Aorta (tissue), 5 donors: ENCODE measurements at regions not wholly inside any gene's neighbourhood (a gene's known extent, or its start where the extent isn't known, plus 50 kb on each side); places are given as distances from the start of the nearest gene placed in this dataset.

Source experiments
- ATAC-seq: fragments of 200-7000 bp; cut with Tn5 transposase; one replicate; pipeline ENCODE4 v1.9.1; 2022; ENCODE audit warnings: moderate library complexity; ENCODE audit not compliant: low FRiP score
- DNase-seq, 2 donors: peaks; one replicate each; pipeline ENCODE4 v3.0.0-alpha.2; 2020
- H3K27ac ChIP-seq, 2 donors: one replicate each; pipeline ENCODE4 v1.5.1; 2013; ENCODE audit warnings: low read length in 2 of 2, mild to moderate bottlenecking in 2 of 2, moderate library complexity in 2 of 2, control low read depth in 1 of 2, inconsistent platforms in 1 of 2, low read depth in 1 of 2
- H3K27me3 ChIP-seq, 2 donors: one replicate each; pipeline ENCODE4 v1.6.1; 2013; ENCODE audit warnings: control low read depth in 1 of 2, low read length in 1 of 2, mild to moderate bottlenecking in 1 of 2, moderate library complexity in 1 of 2; ENCODE audit not compliant: insufficient read depth in 2 of 2, control insufficient read depth in 1 of 2
- H3K36me3 ChIP-seq, 2 donors: one replicate each; pipeline ENCODE4 v1.6.1; 2013; ENCODE audit warnings: control low read depth in 1 of 2, low read length in 1 of 2, mild to moderate bottlenecking in 1 of 2; ENCODE audit not compliant: insufficient read depth in 2 of 2, control insufficient read depth in 1 of 2
- H3K4me1 ChIP-seq, 2 donors: one replicate each; pipeline ENCODE4 v1.6.1; 2013; ENCODE audit warnings: low read length in 2 of 2, control low read depth in 1 of 2, mild to moderate bottlenecking in 1 of 2, moderate library complexity in 1 of 2; ENCODE audit not compliant: insufficient read depth in 2 of 2, control insufficient read depth in 1 of 2
- H3K4me3 ChIP-seq, 2 donors: one replicate each; pipeline ENCODE4 v1.5.1; 2013; ENCODE audit warnings: low read length in 2 of 2, control low read depth in 1 of 2, mild to moderate bottlenecking in 1 of 2
- H3K9me3 ChIP-seq: one replicate; pipeline ENCODE4 v1.6.1; 2013; ENCODE audit warnings: mild to moderate bottlenecking, low read length; ENCODE audit not compliant: control insufficient read depth
- WGBS, 2 donors: extraction: QIAGEN DNeasy Blood & Tissue Kit; methylation state at CpG; one replicate each; pipeline ENCODE4 v1.1.7; 2013; 5-methylcytosine and 5-hydroxymethylcytosine counted together
- intact Hi-C, 2 donors: fragments of 100-400 bp; cut with DNase I; formaldehyde crosslinking; loops; one replicate each; pipeline versions ENCODE4 v1.14.2 to v1.15.0; 2022
- donor health status: healthy with polysubstance abuse.
- donor health status: Bipolar disorder and iron deficiency.
- donor health status: DM: no; HTN: no; CAD: no.
- donor health status: DM: no; HTN: no; CAD: no.
- donor health status: DM: yes; HTN: yes; CAD: no.

DNA sequence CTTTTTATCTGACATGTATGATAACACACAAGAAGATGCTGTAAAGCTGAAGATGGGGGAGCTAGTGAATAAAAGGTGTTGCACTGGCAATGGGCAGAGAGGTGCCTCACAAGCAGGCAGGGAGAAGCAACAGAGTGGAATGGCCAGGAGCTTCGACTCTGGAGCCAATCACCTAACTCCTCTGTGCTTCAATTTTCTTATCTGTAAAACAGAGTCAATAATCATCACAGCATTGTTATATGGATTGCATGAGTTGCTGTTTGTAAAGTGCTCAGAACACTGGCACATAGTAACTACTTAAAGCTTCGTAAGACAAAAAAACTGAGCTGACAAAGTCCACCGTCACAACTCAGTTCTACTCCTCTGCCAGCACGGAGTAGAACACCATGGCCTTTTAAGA lies 254.2 kb upstream of the POM121L12 start:
- ATAC-seq (no peak), DNase-seq (no peak)
- no peaks in the 10 kb centered on the region for H3K9me3 ChIP-seq
- no peaks in the 10 kb centered on the region for H3K36me3 ChIP-seq
- WGBS, 2 donors, result 92% methylated on average over 4 of the region's 4 CpGs
- no peaks in the 10 kb centered on the region for H3K27me3 ChIP-seq
- H3K27ac ChIP-seq, result no peak overlapping the region
- intact Hi-C loops, result no loop called here
- H3K4me3 ChIP-seq, result no peak overlapping the region
- no peaks in the 10 kb centered on the region for H3K4me1 ChIP-seq

DNA sequence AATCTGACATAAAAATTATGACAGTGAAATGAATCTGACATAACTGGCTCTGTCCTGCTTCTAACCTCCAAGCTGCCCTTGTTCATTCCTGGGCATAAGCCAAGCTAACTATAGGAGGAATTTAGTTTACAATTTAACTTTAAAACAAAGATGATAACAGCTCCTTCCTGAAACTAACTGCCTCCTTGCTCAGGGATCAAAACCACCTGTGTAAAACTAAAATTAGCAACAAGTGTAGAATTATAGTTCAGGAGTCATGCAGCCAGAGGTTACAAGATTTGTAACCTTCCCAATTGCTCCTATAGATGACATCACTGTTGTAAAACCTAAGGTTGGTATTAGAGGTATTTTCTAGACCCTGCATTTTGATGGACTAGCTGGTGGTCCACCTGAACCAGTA lies 256.4 kb upstream of the POM121L12 start:
- H3K9me3 ChIP-seq, result no peaks in the 10 kb centered on the region
- H3K4me3 ChIP-seq, result no peak overlapping the region
- no peak for ATAC-seq

DNA sequence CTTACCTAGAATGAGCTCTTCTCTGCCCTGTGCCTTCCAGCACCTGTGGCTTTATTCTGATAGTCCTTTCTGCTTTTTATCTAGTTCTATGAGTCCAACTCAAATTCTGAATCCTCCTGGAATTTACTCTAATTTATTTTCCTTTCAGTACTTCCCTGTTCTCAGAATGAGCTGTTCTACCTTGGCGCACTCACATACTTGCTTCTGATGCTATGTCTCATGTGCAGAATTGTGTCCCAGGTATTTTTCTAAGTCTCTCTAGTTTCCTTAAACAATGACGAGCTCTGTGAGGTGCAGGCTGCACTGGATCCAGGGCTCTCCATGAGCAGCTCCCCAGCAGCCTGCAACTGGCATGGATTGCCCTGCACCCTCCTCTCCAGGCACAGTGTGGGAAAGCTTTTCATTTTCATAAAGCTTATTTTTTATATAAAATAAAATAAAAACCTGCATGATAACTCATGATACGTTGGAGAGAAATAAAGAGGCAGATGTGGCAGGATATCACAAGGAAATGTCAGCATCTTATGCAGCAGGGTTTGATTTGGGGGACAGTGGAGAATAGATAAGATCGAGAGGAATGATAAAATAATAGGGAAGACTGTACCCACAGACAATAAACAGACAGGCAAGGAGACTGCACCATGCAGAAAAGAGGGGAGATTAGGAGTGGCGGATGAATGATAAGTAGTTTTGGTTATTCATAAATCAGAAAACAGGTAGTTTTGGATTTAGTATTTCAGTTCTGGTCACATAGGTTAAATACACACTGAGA lies 258.2 kb upstream of the POM121L12 start:
- DNase-seq, result no peak

More for the DNA sequence above, 256.4 kb upstream of the POM121L12 start:
- no peak for DNase-seq
- H3K36me3 ChIP-seq, result no peaks in the 10 kb centered on the region
- no peaks in the 10 kb centered on the region for H3K27me3 ChIP-seq
- H3K4me1 ChIP-seq, result no peaks in the 10 kb centered on the region
- intact Hi-C loops, result no loop called here
- no peak overlapping the region for H3K27ac ChIP-seq

DNA sequence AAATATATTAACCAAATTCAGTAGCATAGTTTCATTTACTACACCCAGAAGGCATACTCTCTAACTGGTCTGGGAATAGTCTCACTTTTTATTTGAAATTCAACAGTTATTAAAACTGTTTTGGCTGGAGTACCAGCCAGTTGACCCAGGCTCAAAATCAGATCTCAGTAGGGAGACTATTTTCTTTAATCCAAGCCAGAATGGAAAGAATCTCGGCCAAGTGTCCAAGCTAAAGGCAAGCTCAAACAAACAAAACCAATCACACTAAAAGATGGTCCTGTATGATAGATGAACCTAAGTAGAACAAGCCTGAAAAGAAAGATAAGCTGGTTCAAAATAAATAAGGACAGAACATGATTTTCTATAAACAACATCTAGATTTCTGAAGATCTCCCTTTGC lies 259.6 kb upstream of the POM121L12 start:
- Histone ChIP-seq H3K27ac (no peak overlapping the region), H3K27me3 (no peaks in the 10 kb centered on the region), H3K4me1 (no peaks in the 10 kb centered on the region), H3K36me3 (no peaks in the 10 kb centered on the region), H3K4me3 (no peak overlapping the region), H3K9me3 (no peaks in the 10 kb centered on the region)
- WGBS, 2 donors, result 0 to 7% methylated on average over 1 of the region's 1 CpG
- DNase-seq (no peak), ATAC-seq (no peak)
- intact Hi-C loops, result no loop called here

More for the DNA sequence above, 258.2 kb upstream of the POM121L12 start:
- H3K9me3 ChIP-seq, result no peaks in the 10 kb centered on the region
- H3K36me3 ChIP-seq, result no peaks in the 10 kb centered on the region
- ATAC-seq, result no peak
- intact Hi-C loops, result no loop called here
- no peaks in the 10 kb centered on the region for H3K4me1 ChIP-seq
- H3K4me3 ChIP-seq, result no peak overlapping the region
- WGBS, 2 donors, result 86 to 89% methylated on average over 5 of the region's 5 CpGs
- H3K27me3 ChIP-seq, result no peaks in the 10 kb centered on the region
- H3K27ac ChIP-seq, result no peak overlapping the region

DNA sequence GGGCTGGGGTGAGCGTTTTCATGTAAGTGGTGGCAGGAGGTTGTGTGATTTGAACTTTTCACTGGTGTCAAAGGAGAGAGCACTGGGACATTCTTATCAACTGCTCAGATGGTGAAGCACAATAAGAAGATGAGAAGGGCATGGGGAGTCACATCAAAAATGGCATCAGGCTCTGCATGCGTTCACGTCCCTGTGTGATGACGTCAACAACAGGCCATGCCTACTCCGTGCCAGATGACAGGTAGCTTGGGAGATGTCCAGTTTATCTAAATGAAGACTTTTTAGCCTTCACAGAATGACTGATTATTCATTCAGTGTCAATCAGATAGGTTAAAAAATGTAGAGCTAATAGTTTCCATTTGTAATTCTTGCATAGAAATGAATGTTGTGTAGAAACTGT lies 264.3 kb upstream of the POM121L12 start:
- no peak for ATAC-seq
- intact Hi-C loops, result no loop called here
- H3K36me3 ChIP-seq, result no peaks in the 10 kb centered on the region

DNA sequence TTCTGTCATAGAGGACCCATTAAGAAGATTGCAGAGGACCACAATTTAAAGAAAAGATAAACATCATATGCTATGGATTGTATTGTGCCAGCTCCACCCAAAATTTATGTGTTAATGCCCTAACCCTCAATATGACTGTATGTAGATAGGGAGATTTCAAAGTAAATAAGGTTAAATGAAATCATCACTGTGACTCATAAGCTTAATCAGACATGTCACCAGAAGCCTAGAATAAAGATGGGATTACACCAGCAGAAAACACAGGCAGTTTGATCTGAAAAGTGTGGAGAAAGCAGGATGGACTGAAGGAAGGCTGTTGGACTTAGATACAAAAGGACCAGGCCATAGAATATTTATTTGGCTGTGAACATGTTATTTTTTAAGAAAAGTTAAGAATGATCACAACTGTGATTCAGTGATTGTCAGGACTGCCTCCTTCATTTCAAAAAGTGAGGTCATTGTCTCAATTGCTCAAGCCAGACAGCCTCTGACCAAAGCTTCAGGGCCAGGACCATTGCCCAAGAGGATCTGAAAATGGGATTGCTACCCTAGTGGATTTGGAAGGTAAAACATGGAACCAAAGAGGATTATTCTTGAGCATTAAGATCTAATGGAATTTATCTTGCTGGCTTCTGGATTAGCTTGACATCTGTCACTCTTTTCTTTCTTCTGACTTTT lies 270.8 kb upstream of the POM121L12 start:
- H3K9me3 ChIP-seq, result no peaks in the 10 kb centered on the region
- H3K4me1 ChIP-seq, result no peaks in the 10 kb centered on the region
- intact Hi-C loops, result no loop called here
- H3K27me3 ChIP-seq, result no peaks in the 10 kb centered on the region
- ATAC-seq (no peak), DNase-seq (no peak)
- no peaks in the 10 kb centered on the region for H3K36me3 ChIP-seq
- H3K27ac ChIP-seq, result no peak overlapping the region
- no peak overlapping the region for H3K4me3 ChIP-seq

More for the DNA sequence above, 264.3 kb upstream of the POM121L12 start:
- Histone ChIP-seq H3K27ac (no peak overlapping the region), H3K27me3 (no peaks in the 10 kb centered on the region), H3K4me1 (no peaks in the 10 kb centered on the region), H3K4me3 (no peak overlapping the region), H3K9me3 (no peaks in the 10 kb centered on the region)
- DNase-seq, result no peak
- 84 to 92% methylated on average over 5 of the region's 5 CpGs for WGBS, 2 donors

DNA sequence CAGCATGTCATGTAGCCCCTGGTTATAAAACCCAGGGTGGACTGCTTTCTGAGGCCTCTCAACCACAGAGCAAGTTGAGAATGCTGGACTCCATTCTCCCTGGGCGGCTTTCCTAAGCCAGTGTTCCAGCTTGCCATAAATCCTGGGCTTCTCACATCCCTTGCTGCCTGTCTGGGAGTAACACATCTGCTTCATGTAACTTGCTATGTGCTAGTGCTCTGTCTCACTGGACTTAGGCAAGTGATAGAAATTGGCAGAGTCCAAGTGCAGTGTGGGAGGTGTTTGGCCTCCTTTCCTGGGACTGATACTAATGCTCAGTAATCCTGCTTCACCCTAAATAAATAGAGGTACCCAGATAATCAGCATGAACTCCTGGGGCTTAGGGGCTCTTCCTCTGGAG lies 277.1 kb upstream of the POM121L12 start:
- Histone ChIP-seq H3K27me3 (no peaks in the 10 kb centered on the region), H3K27ac (no peak overlapping the region), H3K36me3 (no peaks in the 10 kb centered on the region), H3K4me1 (no peaks in the 10 kb centered on the region), H3K4me3 (no peak overlapping the region), H3K9me3 (no peaks in the 10 kb centered on the region)
- WGBS, 2 donors, result 65 to 72% methylated on average over 1 of the region's 1 CpG
- DNase-seq (no peak), ATAC-seq (peak; percentile 48)
- intact Hi-C loops, result no loop called here

DNA sequence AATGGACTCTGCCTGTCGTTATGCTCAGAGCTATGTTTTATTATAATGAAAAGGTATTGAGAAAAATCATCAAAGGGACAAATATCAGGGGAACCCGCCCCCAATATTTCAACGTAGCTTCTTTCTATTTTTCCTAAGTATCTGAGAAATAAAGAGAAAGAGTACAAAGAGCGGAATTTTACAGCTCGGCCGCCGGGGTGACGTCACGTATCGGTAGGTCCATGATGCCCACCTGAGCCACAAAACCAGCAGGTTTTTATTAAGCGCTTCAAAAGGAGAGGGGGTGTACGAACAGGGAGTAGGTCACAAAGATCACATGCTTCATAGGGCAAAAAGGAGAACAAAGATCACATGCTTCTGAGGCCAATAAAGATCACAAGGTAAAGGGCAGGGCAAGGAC lies 281.6 kb upstream of the POM121L12 start:
- Histone ChIP-seq H3K4me1 (no peaks in the 10 kb centered on the region), H3K27me3 (no peaks in the 10 kb centered on the region), H3K4me3 (no peak overlapping the region), H3K27ac (no peak overlapping the region), H3K36me3 (no peaks in the 10 kb centered on the region), H3K9me3 (no peaks in the 10 kb centered on the region)
- intact Hi-C loops, result no loop called here
- 93 to 94% methylated on average over 12 of the region's 12 CpGs for WGBS, 2 donors
- ATAC-seq, result no peak
- DNase-seq, result no peak

DNA sequence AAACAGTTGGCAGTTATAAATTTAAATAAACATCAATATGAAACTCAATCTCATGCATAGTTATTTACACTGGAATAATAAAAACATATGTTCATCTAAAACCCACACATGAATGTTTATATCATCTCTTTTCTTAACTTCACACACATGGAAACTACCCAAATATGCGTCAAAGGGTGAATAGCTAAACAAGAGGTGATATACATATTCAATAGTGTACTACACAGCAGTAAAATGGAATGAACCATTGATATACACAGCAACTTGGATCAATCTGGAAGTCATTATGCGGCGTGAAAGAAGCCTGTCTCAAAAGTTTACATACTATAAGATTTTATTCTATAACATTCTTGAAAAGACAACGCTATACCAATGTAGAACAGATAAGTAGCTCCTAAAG lies 282.5 kb upstream of the POM121L12 start:
- WGBS, 2 donors, result 80 to 86% methylated on average over 4 of the region's 4 CpGs
- Histone ChIP-seq H3K4me1 (no peaks in the 10 kb centered on the region), H3K36me3 (no peaks in the 10 kb centered on the region), H3K4me3 (no peak overlapping the region), H3K27ac (no peak overlapping the region), H3K27me3 (no peaks in the 10 kb centered on the region), H3K9me3 (no peaks in the 10 kb centered on the region)
- intact Hi-C loops, result no loop called here
- DNase-seq (no peak), ATAC-seq (no peak)
